Retinal pigment epithelial cell (primary cell): ENCODE measurements at regions not wholly inside any gene's neighbourhood (a gene's known extent, or its start where the extent isn't known, plus 50 kb on each side); places are given as distances from the start of the nearest gene placed in this dataset.

Experiments used
- DNase-seq: peaks from one replicate; pipeline ENCODE4 v3.0.0-alpha.2; 2010; ENCODE audit warnings: low read depth
- H3K4me3 ChIP-seq: 2 replicates; pipeline ENCODE4 v1.5.1; 2011; ENCODE audit warnings: mild to moderate bottlenecking, low read length, control low read depth, moderate library complexity
- TF ChIP-seq, protein P1 (sequence below): conservative IDR thresholded peaks from 2 replicates; pipeline ENCODE4 v1.5.1; 2011; ENCODE audit warnings: low read depth, low read length, control low read depth, inconsistent platforms

DNA sequence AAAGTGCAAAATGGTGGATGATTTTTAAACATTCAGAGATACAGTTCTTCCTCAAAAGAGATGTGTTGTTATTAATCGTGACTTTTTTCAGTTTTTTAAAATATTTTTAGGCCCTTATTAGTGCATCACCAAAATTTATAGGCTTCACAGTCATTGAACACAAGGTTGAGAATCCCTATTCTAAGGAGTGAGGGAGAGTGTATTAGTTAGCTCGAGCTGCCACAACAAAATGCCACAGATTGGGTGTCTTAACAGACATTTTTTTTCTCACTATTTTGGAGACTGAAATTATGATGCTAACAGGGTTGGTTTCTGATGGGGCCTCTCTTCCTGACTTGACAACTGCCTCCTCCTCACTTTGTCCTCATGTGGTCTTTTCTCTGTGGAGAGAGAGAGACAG is 145.9 kb upstream of the TPRG1 start:
- TF ChIP-seq, protein P1, sequence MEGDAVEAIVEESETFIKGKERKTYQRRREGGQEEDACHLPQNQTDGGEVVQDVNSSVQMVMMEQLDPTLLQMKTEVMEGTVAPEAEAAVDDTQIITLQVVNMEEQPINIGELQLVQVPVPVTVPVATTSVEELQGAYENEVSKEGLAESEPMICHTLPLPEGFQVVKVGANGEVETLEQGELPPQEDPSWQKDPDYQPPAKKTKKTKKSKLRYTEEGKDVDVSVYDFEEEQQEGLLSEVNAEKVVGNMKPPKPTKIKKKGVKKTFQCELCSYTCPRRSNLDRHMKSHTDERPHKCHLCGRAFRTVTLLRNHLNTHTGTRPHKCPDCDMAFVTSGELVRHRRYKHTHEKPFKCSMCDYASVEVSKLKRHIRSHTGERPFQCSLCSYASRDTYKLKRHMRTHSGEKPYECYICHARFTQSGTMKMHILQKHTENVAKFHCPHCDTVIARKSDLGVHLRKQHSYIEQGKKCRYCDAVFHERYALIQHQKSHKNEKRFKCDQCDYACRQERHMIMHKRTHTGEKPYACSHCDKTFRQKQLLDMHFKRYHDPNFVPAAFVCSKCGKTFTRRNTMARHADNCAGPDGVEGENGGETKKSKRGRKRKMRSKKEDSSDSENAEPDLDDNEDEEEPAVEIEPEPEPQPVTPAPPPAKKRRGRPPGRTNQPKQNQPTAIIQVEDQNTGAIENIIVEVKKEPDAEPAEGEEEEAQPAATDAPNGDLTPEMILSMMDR: no peak
- DNase-seq: no peak
- H3K4me3 ChIP-seq: no peak overlapping the region

DNA sequence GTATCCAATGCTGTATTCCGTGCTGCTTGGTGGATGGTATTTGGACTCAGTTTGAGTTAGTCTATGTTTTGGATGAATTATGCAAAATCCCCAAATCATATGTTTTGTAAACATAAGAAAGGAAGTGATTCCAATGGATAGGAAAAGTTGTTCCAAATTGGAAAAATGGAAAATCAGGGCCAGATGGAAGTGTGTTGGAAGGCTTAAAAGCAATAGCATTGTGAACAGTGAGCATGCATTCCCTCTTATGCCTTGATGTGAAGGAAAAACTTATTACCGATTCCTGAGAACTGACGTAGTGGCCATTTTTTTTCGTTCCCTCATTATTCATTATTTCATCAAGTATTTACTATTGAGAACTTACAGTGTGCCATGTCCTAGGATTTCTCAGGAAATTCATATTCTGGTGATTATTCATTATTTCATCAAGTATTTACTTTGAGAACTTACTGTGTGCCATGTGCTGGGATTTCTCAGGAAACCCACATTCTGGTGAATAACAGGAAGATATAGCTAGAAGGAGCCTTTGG is 144.1 kb upstream of the TPRG1 start:
- H3K4me3 ChIP-seq: no peak overlapping the region
- no peak for DNase-seq
- TF ChIP-seq, protein P1: no peak

DNA sequence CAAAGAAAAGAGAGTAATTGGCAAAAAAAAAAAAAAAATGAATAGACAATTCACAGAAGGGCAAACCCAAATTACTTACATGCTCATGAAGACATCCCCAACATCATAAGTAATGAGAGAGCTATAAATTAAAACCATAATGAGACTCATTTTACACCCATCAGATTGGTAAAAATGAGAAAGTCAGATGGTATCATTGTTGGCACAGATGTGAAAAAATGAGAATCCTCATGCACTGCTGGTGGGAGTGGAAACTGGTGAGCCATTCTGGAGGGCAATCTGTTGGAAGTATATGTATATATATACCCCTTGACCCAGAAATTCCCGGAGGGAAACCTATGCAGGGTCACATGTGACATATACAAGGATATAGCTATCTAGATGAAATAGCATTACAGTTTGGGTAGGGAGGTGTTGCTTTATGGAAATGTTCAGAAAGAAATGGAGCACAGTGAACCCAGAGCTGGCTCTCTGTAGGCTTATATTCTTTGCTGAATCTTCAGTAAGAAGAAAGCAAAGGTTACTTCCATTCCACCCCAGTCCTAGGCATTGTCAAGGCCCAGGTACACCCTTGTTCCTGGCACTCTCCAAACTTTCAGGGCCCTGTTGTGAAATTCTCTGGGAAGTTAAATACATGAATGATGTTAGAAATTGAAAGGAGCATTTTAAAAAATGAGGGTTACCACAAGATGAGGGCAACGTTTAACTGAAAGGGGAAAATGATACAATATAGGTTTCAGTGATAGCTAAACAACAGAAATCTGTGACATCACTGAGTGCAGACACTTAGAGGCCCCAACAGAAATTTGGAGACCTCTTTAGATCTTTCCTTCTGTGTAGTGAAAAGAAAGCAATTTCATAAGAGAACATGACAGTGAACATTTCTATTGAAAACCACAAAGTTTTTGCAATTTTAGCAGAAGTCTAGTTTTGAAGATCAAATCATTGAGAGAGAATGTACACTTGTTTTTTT is 132.7 kb upstream of the TPRG1 start:
- DNase-seq: no peak
- H3K4me3 ChIP-seq: no peak overlapping the region
- TF ChIP-seq, protein P1: no peak

GRCh38 chr3:189040656-189041335 is 131.0 kb upstream of the TPRG1 start:
- TF ChIP-seq, protein P1: no peak
- no peak for DNase-seq
- no peak overlapping the region for H3K4me3 ChIP-seq

DNA sequence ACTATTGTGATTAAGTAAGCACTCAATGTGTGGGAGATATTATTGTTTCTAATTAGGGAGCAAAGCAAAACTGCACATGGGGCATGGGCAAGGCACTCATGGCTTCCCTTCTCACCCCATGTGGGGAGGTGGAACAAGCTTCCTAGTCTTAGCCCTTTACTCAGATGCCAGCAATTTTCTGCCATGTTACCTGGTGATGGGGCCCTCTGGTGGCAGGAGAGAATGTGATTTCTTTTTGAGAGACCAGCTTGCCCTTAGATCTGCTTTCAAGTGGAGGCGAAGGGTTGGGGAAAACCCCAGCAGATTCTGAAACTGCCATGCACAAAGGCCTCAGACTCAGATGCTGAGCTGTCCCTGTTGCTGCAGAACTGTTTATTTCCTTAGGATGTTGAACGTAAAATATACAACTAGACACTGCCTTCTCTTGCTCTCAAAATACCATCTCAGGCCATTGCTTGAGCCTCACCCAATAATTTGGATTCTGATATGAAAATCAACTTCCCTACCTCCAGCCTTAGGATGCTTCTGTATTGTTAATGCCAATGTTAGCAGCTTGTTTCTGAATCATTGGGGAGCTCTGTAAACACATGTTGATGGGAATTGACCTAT is 130.2 kb upstream of the TPRG1 start:
- TF ChIP-seq, protein P1: peak; percentile 65
- H3K4me3 ChIP-seq: no peak overlapping the region
- no peak for DNase-seq

- no peak overlapping the region for H3K4me3 ChIP-seq
- TF ChIP-seq, protein P1: no peak
- DNase-seq: no peak
These were observed 128.9 kb upstream of the TPRG1 start for GRCh38 chr3:189042832-189043231.
